HG02943 (cell line): ENCODE measurements at regions not wholly inside any gene's neighbourhood (a gene's known extent, or its start where the extent isn't known, plus 50 kb on each side); places are given as distances from the start of the nearest gene placed in this dataset.

Experiments
- ATAC-seq: cut with Tn5 transposase; IDR thresholded peaks from one replicate; pipeline ENCODE4 v1.9.1; 2021; ENCODE audit warnings: mild to moderate bottlenecking, low read depth, moderate library complexity; ENCODE audit not compliant: unreplicated experiment

- no peak for ATAC-seq
Observed at GRCh38 chr4:108345862-108346817, 177.4 kb upstream of the LEF1 start.

- ATAC-seq, result no peak
Observed at GRCh38 chr4:108342325-108342970, 173.7 kb upstream of the LEF1 start.

GRCh38 chr4:108337923-108338322 is 169.2 kb upstream of the LEF1 start:
- no peak for ATAC-seq

GRCh38 chr4:108336076-108336475 is 167.3 kb upstream of the LEF1 start:
- no peak for ATAC-seq

- no peak for ATAC-seq
Observed at GRCh38 chr4:108335081-108335480, 166.3 kb upstream of the LEF1 start.

- no peak for ATAC-seq
Observed at GRCh38 chr4:108334031-108334430, 165.3 kb upstream of the LEF1 start.

- ATAC-seq, result no peak
Observed at GRCh38 chr4:108333353-108333942, 164.7 kb upstream of the LEF1 start.

- ATAC-seq, result no peak
Observed at GRCh38 chr4:108331905-108332632, 163.3 kb upstream of the LEF1 start.

GRCh38 chr4:108328383-108328732 is 159.6 kb upstream of the LEF1 start:
- no peak for ATAC-seq

GRCh38 chr4:108327642-108328382 is 159.1 kb upstream of the LEF1 start:
- ATAC-seq, result no peak

GRCh38 chr4:108325561-108325960 is 156.8 kb upstream of the LEF1 start:
- ATAC-seq, result no peak

GRCh38 chr4:108324450-108324849 is 155.7 kb upstream of the LEF1 start:
- no peak for ATAC-seq

GRCh38 chr4:108322497-108322896 is 153.8 kb upstream of the LEF1 start:
- no peak for ATAC-seq

- ATAC-seq, result no peak
Observed at GRCh38 chr4:108320061-108320460, 151.3 kb upstream of the LEF1 start.

GRCh38 chr4:108317377-108317776 is 148.6 kb upstream of the LEF1 start:
- ATAC-seq, result no peak

GRCh38 chr4:108315694-108316093 is 147.0 kb upstream of the LEF1 start:
- no peak for ATAC-seq

GRCh38 chr4:108314900-108315589 is 146.3 kb upstream of the LEF1 start:
- ATAC-seq, result no peak

GRCh38 chr4:108313546-108314339 is 145.0 kb upstream of the LEF1 start:
- no peak for ATAC-seq

GRCh38 chr4:108311313-108311712 is 142.6 kb upstream of the LEF1 start:
- no peak for ATAC-seq
